ENCODE measurements at regions not wholly inside any gene's neighbourhood (a gene's known extent, or its start where the extent isn't known, plus 50 kb on each side); places are given as distances from the start of the nearest gene placed in this dataset.
"Not testable (repeated sequence)": the region's sequence is repeated elsewhere in the genome, so short reads cannot be mapped to it uniquely, and the experiment has no call there.

DNA sequence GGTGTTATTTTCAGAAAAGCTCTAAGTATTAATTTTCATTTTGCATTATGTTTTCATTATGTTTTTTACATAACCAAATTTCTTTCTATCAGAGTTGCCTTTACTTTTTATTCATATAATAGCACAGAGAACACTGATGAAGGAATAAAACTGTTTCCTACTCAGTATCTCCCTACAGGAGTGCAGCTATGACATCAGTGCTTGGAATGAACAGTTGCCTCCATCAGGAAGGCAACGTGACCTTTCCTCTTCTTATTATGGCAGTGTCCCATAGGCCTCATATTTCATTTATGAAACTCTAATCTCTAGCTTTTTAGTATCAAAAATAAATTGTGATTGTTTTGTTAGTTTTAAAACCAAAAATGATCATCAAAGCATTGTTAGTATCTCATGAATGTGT is 712.8 kb downstream of the CD109 start:
- ChIA-PET POLR2A (no interaction called here), CTCF (no interaction called here)

DNA sequence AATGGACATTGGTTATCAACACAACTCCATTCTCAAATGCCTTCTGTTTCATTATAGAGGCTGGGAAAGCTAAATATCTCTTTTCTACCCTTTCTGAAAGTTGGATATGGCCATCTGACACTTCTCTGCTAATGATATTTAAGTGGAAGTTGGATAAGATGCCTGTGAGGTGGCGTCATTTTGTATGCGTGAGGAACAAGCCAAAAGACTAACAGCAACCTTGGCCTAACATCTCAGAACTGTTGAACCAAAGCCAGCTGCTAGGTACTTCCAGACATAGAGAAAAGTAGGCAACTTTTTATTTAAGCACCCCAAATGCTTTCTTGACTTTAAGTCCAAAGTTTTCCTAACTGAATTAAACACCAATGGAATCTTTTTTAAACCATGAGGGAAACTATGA is 708.4 kb downstream of the CD109 start:
- ChIA-PET POLR2A (no interaction called here), CTCF (no interaction called here)
- no peaks in the 10 kb centered on the region for H3K36me3 Mint-ChIP-seq (ENCODE audit: low read depth)
- DNase-seq = no peak
- no peaks in the 10 kb centered on the region for H3K4me1 Mint-ChIP-seq
- no peaks in the 10 kb centered on the region for H3K27me3 Mint-ChIP-seq
- H3K9me3 Mint-ChIP-seq = peaks cover 2% of the 10 kb centered on the region
- H3K27ac Mint-ChIP-seq = no peak overlapping the region
- no peak overlapping the region for H3K4me3 Mint-ChIP-seq

More for the DNA sequence above, 712.8 kb downstream of the CD109 start:
- no peaks in the 10 kb centered on the region for H3K27me3 Mint-ChIP-seq
- DNase-seq = no peak
- H3K27ac Mint-ChIP-seq = no peak overlapping the region
- no peak overlapping the region for H3K4me3 Mint-ChIP-seq
- no peaks in the 10 kb centered on the region for H3K9me3 Mint-ChIP-seq
- no peaks in the 10 kb centered on the region for H3K4me1 Mint-ChIP-seq
- H3K36me3 Mint-ChIP-seq (ENCODE audit: low read depth) = no peaks in the 10 kb centered on the region

DNA sequence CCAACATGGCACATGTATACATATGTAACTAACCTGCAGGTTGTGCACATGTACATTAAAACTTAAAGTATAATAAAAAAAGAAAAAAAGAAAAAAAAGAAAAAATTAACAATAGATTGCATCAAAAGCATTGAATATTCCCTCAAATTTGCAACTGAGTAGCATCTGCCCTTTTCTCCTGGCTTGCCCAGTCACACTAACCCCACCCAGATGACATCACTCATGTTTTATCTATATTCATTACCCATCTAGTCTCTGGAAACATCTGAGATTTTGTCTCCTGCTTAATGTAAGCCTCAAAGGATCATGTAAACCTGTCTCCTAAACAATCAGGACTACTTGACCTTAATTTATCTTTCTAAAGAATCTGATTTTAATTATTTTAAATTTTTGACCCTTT is 706.8 kb downstream of the CD109 start:
- CTCF ChIA-PET = no interaction called here
- no peak for DNase-seq
- H3K9me3 Mint-ChIP-seq = peaks cover 2% of the 10 kb centered on the region
- H3K27me3 Mint-ChIP-seq = no peaks in the 10 kb centered on the region
- H3K4me1 Mint-ChIP-seq = no peaks in the 10 kb centered on the region
- H3K27ac Mint-ChIP-seq = no peak overlapping the region
- no peaks in the 10 kb centered on the region for H3K36me3 Mint-ChIP-seq (ENCODE audit: low read depth)
- POLR2A ChIA-PET = no interaction called here
- no peak overlapping the region for H3K4me3 Mint-ChIP-seq

DNA sequence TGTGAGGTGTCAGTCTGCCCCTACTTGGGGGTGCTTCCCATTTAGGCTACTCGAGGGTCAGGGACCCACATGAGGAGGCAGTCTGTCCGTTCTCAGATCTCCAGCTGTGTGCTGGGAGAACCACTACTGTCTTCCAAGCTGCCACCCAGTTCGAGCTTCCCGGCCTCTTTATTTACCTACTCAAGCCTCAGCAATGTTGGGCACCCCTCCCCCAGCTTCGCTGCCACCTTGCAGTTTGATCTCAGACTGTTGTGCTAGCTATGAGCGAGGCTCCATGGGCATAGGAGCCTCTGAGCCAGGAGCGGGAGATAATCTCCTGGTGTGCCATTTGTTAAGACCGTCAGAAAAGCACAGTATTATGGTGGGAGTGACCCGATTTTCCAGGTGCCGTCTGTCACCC is 682.4 kb downstream of the CD109 start:
- H3K27me3 Mint-ChIP-seq; H3K36me3 Mint-ChIP-seq (ENCODE audit: low read depth); H3K9me3 Mint-ChIP-seq; H3K4me3 Mint-ChIP-seq; DNase-seq; CTCF ChIA-PET; H3K27ac Mint-ChIP-seq; H3K4me1 Mint-ChIP-seq; POLR2A ChIA-PET: not testable (repeated sequence)

DNA sequence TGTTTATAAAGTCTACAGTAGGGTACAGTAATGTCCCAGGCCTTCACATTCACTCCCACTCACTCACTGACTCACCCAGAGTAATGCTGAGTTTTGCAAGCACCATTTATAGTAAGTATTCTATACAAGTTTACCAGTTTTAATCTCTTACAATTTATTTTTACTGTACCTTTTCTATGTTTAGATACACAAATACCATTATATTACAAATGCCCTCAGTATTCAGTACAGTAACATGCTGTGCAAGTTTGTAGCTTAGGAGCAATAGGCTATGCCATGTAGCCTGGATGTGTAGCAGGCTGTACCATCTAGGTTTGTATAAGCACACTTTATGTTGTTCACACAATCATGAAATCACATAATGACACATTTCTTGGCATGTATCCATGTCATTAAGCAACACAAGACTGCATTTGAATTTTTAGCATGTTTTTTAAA is 673.6 kb downstream of the CD109 start:
- DNase-seq = no peak
- H3K36me3 Mint-ChIP-seq (ENCODE audit: low read depth) = no peaks in the 10 kb centered on the region
- H3K4me1 Mint-ChIP-seq = no peaks in the 10 kb centered on the region
- H3K27me3 Mint-ChIP-seq = no peaks in the 10 kb centered on the region
- H3K4me3 Mint-ChIP-seq = no peak overlapping the region
- H3K27ac Mint-ChIP-seq = no peak overlapping the region
- ChIA-PET CTCF (no interaction called here), POLR2A (no interaction called here)
- H3K9me3 Mint-ChIP-seq = no peaks in the 10 kb centered on the region

DNA sequence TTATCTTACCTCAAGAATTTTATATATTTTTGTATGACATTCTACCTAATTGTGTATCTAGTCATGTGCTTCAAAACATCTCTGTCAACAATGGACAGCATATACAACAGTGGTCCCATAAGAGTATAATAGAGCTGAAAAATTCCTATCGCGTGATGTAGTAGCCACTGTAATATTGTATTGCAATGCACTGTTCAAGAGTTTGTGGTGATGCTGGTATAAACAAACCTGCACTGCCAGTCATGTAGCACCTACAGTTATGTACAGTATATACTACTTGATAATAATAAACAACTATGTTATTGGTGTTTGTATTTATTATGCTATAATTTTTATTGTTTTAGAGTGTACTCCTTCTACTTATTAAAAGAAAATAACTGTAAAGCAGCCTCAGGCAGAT is 672.7 kb downstream of the CD109 start:
- POLR2A ChIA-PET = no interaction called here
- no peak overlapping the region for H3K27ac Mint-ChIP-seq
- no peaks in the 10 kb centered on the region for H3K9me3 Mint-ChIP-seq
- H3K4me3 Mint-ChIP-seq = no peak overlapping the region
- no peak for DNase-seq
- H3K4me1 Mint-ChIP-seq = no peaks in the 10 kb centered on the region
- H3K36me3 Mint-ChIP-seq (ENCODE audit: low read depth) = no peaks in the 10 kb centered on the region
- CTCF ChIA-PET = no interaction called here
- no peaks in the 10 kb centered on the region for H3K27me3 Mint-ChIP-seq

DNA sequence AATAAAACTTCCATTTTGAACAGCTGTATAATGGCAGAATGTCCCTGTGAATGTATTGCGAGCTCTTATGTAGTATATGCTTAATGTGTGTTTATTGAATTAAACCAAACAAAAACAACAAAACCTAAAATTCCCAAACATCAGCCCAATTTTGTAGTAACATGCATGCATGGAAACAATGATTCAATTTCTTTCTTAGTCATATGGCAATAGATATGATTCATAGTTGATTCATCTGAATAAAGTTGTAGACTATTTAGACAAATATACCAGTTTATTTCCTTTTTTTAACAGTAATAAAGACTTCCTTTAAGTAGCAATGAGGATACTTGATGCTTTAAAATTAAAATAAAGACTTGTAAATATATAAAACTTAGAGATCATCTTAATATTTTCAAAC is 670.6 kb downstream of the CD109 start:
- no peak overlapping the region for H3K27ac Mint-ChIP-seq
- H3K27me3 Mint-ChIP-seq = no peaks in the 10 kb centered on the region

DNA sequence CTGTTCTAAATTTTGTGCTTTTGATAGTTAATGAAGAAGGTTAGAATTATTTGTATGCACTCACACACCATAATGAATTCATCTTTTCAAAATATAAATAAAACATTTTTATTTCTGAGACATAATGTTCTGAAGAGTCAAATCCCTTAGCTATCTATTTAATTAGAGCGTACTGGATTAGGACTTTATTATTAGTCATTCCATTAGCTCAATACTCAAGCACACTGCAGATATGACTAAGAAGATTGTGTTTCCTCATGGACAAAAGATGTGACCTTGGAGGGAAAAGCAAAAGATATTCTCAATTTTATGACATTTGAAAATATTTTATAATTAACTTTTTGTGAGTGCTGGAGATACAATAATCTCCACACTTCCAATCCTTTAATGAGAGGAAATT is 666.4 kb downstream of the CD109 start:
- Mint-ChIP-seq H3K4me3 (no peak overlapping the region), H3K9me3 (no peaks in the 10 kb centered on the region), H3K27me3 (no peaks in the 10 kb centered on the region), H3K27ac (no peak overlapping the region), H3K36me3 (ENCODE audit: low read depth) (no peaks in the 10 kb centered on the region), H3K4me1 (no peaks in the 10 kb centered on the region)
- no peak for DNase-seq
- POLR2A ChIA-PET = no interaction called here
- CTCF ChIA-PET = no interaction called here

More for the DNA sequence above, 670.6 kb downstream of the CD109 start:
- no peaks in the 10 kb centered on the region for H3K4me1 Mint-ChIP-seq
- ChIA-PET POLR2A (no interaction called here), CTCF (no interaction called here)
- H3K9me3 Mint-ChIP-seq = no peaks in the 10 kb centered on the region
- no peak for DNase-seq
- no peak overlapping the region for H3K4me3 Mint-ChIP-seq
- H3K36me3 Mint-ChIP-seq (ENCODE audit: low read depth) = no peaks in the 10 kb centered on the region

DNA sequence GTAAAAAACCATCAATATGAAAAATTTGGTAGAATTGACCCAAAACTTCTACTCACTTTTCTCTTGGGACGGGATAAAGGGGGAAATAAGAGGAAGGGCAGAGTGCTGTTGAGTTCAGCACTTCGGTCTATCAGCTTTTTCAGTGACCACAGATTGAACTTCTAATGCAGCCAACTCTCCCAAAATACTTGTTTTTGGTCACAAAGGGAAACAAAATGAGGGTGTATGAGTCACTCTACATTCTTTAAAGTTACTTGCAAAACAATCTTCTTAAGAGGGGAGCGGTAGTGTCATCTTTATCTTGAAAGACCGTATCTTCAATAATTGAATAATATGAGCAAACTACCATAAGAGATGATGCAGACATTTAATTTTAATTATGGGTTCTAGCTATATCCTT is 661.3 kb downstream of the CD109 start:
- DNase-seq = no peak
- H3K27me3 Mint-ChIP-seq = no peaks in the 10 kb centered on the region
- no peaks in the 10 kb centered on the region for H3K36me3 Mint-ChIP-seq (ENCODE audit: low read depth)
- no peak overlapping the region for H3K4me3 Mint-ChIP-seq
- H3K9me3 Mint-ChIP-seq = no peaks in the 10 kb centered on the region
- CTCF ChIA-PET = no interaction called here
- H3K4me1 Mint-ChIP-seq = no peaks in the 10 kb centered on the region
- POLR2A ChIA-PET = no interaction called here
- H3K27ac Mint-ChIP-seq = no peak overlapping the region

DNA sequence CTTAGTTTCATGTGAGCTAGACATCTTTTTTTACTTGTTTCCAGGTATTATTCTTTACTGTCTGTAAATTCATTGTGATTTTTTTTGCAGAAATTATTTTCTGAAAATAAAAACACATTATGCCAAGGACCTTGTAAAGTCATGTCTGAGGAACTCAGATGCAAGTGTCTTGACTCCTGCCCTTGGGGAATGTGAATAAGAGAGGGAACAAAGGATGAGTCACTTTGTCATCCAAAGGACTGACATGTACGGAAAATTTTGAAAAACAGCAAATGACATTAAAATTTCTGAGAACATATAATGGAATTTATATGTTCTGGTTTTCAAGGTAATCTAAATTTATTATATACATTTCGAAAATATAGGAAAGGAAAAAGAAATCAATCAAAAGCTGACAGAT is 660.4 kb downstream of the CD109 start:
- Mint-ChIP-seq H3K4me1 (no peaks in the 10 kb centered on the region), H3K4me3 (no peak overlapping the region), H3K36me3 (ENCODE audit: low read depth) (no peaks in the 10 kb centered on the region), H3K27ac (no peak overlapping the region), H3K9me3 (no peaks in the 10 kb centered on the region), H3K27me3 (no peaks in the 10 kb centered on the region)
- CTCF ChIA-PET = no interaction called here
- POLR2A ChIA-PET = no interaction called here
- DNase-seq = no peak

DNA sequence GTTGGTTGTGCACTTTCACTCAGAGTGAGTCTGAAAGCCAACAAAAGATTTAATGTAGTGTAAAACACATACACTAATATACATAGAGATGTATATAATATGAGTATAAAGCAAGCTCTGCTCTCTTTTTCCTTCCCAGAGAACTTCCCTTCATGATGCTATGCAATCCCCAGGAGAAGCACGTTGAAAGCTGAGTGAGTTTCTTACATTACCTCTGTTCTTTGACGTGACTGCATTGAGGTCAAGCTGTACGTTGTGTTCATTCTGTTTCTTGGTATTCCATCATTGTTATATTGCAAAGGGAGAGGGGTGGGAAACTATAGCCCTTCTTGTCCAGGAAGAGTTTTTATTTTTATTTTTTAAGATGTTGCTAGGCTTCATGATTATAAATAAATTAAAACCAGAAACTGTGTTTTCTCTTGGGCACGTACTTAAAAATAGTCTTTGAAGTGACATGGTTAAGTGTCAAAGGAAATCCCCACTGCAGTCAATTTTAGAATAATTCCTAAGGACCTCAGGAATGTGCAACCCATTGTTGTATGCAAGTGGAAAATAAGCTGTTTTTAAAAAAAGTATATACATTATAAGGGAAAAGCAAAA is 651.0 kb downstream of the CD109 start:
- Mint-ChIP-seq H3K4me1 (no peaks in the 10 kb centered on the region), H3K4me3 (no peak overlapping the region), H3K27me3 (no peaks in the 10 kb centered on the region), H3K27ac (no peak overlapping the region), H3K36me3 (ENCODE audit: low read depth) (no peaks in the 10 kb centered on the region), H3K9me3 (no peaks in the 10 kb centered on the region)
- CTCF ChIA-PET = no interaction called here
- no peak for DNase-seq
- POLR2A ChIA-PET = no interaction called here

DNA sequence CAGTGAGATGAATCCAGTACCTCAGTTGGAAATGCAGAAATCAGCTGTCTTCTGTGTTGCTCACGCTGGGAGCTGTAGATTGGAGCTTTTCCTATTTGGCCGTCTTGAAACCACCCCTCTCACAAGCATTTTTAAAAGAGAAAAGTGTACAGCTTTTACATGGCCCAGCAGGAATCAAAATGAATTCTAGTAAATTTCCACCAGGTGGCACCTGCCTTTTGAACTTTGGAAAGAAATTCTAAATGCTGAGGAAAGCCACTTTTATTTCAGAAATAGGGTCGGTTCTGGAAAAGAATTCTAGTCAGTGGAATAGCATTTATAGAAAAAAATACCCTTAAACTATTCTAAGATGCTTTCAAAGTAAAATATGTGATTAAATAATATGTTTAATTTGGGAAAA is 647.8 kb downstream of the CD109 start:
- H3K4me1 Mint-ChIP-seq = no peaks in the 10 kb centered on the region
- no peak overlapping the region for H3K27ac Mint-ChIP-seq
- ChIA-PET CTCF (no interaction called here), POLR2A (no interaction called here)
- no peaks in the 10 kb centered on the region for H3K27me3 Mint-ChIP-seq
- H3K4me3 Mint-ChIP-seq = no peak overlapping the region
- no peaks in the 10 kb centered on the region for H3K36me3 Mint-ChIP-seq (ENCODE audit: low read depth)
- H3K9me3 Mint-ChIP-seq = no peaks in the 10 kb centered on the region
- DNase-seq = no peak

DNA sequence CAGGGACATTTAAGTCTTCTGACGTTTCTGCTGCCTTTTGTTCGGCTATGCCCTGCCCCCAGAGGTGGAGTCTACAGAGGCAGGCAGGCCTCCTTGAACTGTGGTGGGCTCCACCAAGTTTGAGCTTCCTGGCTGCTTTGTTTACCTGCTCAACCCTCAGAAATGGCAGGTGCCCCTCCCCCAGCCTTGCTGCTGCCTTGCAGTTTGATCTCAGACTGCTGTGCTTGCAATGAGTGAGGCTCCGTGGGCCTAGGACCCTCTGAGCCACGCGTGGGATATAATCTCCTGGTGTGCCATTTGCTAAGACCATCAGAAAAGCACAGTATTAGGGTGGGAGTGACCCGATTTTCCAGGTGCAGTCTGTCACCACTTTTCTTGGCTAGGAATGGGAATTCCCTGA is 647.3 kb downstream of the CD109 start:
- H3K36me3 Mint-ChIP-seq (ENCODE audit: low read depth); H3K9me3 Mint-ChIP-seq; CTCF ChIA-PET; H3K4me1 Mint-ChIP-seq; H3K27ac Mint-ChIP-seq; H3K27me3 Mint-ChIP-seq; POLR2A ChIA-PET; DNase-seq; H3K4me3 Mint-ChIP-seq: not testable (repeated sequence)

DNA sequence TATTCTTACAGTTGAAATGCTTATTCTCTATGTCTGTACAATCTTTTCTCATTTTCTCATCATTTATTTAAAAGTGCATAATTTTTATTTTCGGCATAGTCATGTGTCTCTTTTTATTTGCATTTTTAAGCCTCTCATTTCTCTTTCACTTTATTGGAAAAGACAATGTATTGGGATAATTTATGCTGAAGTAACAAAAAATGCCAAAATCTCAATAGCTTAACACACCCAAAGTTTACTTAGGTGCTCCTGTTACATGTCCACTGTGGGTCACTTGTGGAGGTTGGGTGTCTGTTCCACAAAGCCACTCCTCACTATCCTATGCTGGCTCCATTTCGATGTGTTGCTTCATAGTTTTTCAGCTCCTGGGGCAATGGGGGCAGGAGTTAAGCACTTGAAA is 638.7 kb downstream of the CD109 start:
- H3K36me3 Mint-ChIP-seq (ENCODE audit: low read depth) = no peaks in the 10 kb centered on the region
- ChIA-PET POLR2A (no interaction called here), CTCF (no interaction called here)
- no peaks in the 10 kb centered on the region for H3K9me3 Mint-ChIP-seq
- DNase-seq = no peak
- no peak overlapping the region for H3K27ac Mint-ChIP-seq
- no peaks in the 10 kb centered on the region for H3K27me3 Mint-ChIP-seq
- H3K4me3 Mint-ChIP-seq = no peak overlapping the region
- H3K4me1 Mint-ChIP-seq = no peaks in the 10 kb centered on the region

DNA sequence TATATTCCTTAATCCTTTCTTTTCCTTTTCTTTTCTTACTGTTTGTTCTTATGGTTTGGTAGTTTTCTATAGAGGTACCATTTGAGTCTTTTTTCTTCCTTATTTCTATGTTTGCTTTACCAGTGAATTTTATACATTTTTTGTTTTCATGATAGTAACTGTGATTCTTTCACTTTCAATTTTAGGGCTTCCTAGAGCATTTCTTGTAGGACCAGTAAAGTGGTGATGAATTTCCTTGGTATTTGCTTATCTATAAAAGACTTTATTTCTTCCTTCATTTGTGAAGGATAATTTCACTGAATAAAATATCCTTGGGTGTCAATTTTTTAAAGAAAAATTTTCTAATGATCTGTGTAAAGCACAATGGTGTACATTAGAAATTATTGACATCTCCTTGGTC is 637.4 kb downstream of the CD109 start:
- Mint-ChIP-seq H3K27ac (no peak overlapping the region), H3K4me1 (no peaks in the 10 kb centered on the region), H3K36me3 (ENCODE audit: low read depth) (no peaks in the 10 kb centered on the region), H3K9me3 (no peaks in the 10 kb centered on the region), H3K4me3 (no peak overlapping the region), H3K27me3 (no peaks in the 10 kb centered on the region)
- ChIA-PET CTCF (no interaction called here), POLR2A (no interaction called here)
- no peak for DNase-seq

Measured in activated CD4-positive, alpha-beta memory T cell treated with anti-CD3 and anti-CD28 coated beads, Interleukin-2, amount 10 ng/mL, durations not matched to agents 7 days and 5 days (primary cell).